SK-N-SH treated with all-trans-retinoic acid at 6 μM for 48 hours (cell line): ENCODE measurements at regions not wholly inside any gene's neighbourhood (a gene's known extent, or its start where the extent isn't known, plus 50 kb on each side); places are given as distances from the start of the nearest gene placed in this dataset.

ENCODE experiments used
- ARNTL ChIP-seq: fragments of 450-650 bp; formaldehyde crosslinking; IDR thresholded peaks from 2 replicates; pipeline ENCODE4 v1.5.0; 2020; ENCODE audit warnings: low read depth, mild to moderate bottlenecking, moderate library complexity, borderline replicate concordance
- CSDC2 ChIP-seq: fragments of 250-450 bp; sonication (Bioruptor Pico); IDR thresholded peaks from 2 replicates; pipeline ENCODE4 v1.5.0; 2020; ENCODE audit warnings: mild to moderate bottlenecking, moderate library complexity
- OSR1 ChIP-seq: fragments of 250-450 bp; sonication (Bioruptor Pico); IDR thresholded peaks from 2 replicates; pipeline ENCODE4 v1.8.0; 2022; ENCODE audit warnings: moderate library complexity, mild to moderate bottlenecking, inconsistent platforms
- RARB ChIP-seq: fragments of 250-450 bp; sonication (Bioruptor Pico); IDR thresholded peaks from 2 replicates; pipeline ENCODE4 v1.8.0; 2021; ENCODE audit warnings: mild to moderate bottlenecking, moderate library complexity
- SNAI2 ChIP-seq: fragments of 250-450 bp; sonication (Bioruptor Pico); IDR thresholded peaks from 2 replicates; pipeline ENCODE4 v1.5.0; 2020; ENCODE audit warnings: mild to moderate bottlenecking, moderate library complexity
- TCF4 ChIP-seq: fragments of 250-450 bp; sonication (Bioruptor Pico); IDR thresholded peaks from 2 replicates; pipeline ENCODE4 v1.8.0; 2021; ENCODE audit warnings: mild to moderate bottlenecking, moderate library complexity, borderline replicate concordance
- ZFP3 ChIP-seq: fragments of 250-450 bp; sonication (Bioruptor Pico); IDR thresholded peaks from 2 replicates; pipeline ENCODE4 v1.5.0; 2020; ENCODE audit warnings: mild to moderate bottlenecking, moderate library complexity
- ZFP30 ChIP-seq: fragments of 450-650 bp; formaldehyde crosslinking; IDR thresholded peaks from 2 replicates; pipeline ENCODE4 v1.5.0; 2022; ENCODE audit warnings: mild to moderate bottlenecking, moderate library complexity
- TF ChIP-seq, protein P1 (sequence below): fragments of 250-450 bp; sonication (Bioruptor Pico); IDR thresholded peaks from 2 replicates; pipeline ENCODE4 v1.8.0; 2020; ENCODE audit warnings: mild to moderate bottlenecking, moderate library complexity, borderline replicate concordance
- TF ChIP-seq, protein P2 (sequence below): fragments of 250-450 bp; sonication (Bioruptor Pico); IDR thresholded peaks from 2 replicates; pipeline ENCODE4 v1.5.1; 2021; ENCODE audit warnings: mild to moderate bottlenecking, moderate library complexity
- TF ChIP-seq, protein P3 (sequence below): fragments of 250-450 bp; sonication (Bioruptor Pico); IDR thresholded peaks from 2 replicates; pipeline ENCODE4 v1.5.0; 2020; ENCODE audit warnings: mild to moderate bottlenecking, moderate library complexity
- TF ChIP-seq, protein P4 (sequence below): fragments of 250-450 bp; sonication (Bioruptor Pico); IDR thresholded peaks from 2 replicates; pipeline ENCODE4 v1.5.1; 2020; ENCODE audit warnings: low read depth, mild to moderate bottlenecking, moderate library complexity

DNA sequence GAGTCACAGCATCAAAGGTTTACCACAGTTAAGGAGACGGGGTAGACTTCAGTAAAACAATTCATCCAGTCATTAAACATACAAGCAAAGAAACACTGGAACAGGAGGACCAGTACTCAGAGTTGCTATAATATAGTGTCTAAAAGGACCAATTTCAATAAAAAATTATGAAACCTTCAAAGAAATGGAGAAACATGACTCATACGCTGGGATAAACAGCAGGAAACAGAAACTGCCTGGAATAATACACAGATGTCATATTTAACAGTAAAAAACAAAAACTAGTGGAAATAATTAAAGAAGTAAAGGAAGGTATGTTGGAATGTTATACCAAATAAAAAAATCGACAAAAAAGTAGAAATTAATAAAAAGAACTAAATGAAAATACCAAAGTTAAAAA lies 1075.9 kb downstream of the NR2F1-AS1 start:
- TF ChIP-seq ZFP3 (CRISPR knock-in tag) (no peak), ARNTL (CRISPR knock-in tag) (no peak), OSR1 (CRISPR knock-in tag) (no peak), CSDC2 (CRISPR knock-in tag) (no peak), ZFP30 (no peak), TCF4 (CRISPR knock-in tag) (no peak), SNAI2 (no peak), RARB (no peak)
- TF ChIP-seq, protein P1, sequence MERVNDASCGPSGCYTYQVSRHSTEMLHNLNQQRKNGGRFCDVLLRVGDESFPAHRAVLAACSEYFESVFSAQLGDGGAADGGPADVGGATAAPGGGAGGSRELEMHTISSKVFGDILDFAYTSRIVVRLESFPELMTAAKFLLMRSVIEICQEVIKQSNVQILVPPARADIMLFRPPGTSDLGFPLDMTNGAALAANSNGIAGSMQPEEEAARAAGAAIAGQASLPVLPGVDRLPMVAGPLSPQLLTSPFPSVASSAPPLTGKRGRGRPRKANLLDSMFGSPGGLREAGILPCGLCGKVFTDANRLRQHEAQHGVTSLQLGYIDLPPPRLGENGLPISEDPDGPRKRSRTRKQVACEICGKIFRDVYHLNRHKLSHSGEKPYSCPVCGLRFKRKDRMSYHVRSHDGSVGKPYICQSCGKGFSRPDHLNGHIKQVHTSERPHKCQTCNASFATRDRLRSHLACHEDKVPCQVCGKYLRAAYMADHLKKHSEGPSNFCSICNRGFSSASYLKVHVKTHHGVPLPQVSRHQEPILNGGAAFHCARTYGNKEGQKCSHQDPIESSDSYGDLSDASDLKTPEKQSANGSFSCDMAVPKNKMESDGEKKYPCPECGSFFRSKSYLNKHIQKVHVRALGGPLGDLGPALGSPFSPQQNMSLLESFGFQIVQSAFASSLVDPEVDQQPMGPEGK (CRISPR knock-in tag) = no peak
- TF ChIP-seq, protein P2, sequence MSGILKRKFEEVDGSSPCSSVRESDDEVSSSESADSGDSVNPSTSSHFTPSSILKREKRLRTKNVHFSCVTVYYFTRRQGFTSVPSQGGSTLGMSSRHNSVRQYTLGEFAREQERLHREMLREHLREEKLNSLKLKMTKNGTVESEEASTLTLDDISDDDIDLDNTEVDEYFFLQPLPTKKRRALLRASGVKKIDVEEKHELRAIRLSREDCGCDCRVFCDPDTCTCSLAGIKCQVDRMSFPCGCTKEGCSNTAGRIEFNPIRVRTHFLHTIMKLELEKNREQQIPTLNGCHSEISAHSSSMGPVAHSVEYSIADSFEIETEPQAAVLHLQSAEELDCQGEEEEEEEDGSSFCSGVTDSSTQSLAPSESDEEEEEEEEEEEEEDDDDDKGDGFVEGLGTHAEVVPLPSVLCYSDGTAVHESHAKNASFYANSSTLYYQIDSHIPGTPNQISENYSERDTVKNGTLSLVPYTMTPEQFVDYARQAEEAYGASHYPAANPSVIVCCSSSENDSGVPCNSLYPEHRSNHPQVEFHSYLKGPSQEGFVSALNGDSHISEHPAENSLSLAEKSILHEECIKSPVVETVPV (CRISPR knock-in tag) = no peak
- TF ChIP-seq, protein P3, sequence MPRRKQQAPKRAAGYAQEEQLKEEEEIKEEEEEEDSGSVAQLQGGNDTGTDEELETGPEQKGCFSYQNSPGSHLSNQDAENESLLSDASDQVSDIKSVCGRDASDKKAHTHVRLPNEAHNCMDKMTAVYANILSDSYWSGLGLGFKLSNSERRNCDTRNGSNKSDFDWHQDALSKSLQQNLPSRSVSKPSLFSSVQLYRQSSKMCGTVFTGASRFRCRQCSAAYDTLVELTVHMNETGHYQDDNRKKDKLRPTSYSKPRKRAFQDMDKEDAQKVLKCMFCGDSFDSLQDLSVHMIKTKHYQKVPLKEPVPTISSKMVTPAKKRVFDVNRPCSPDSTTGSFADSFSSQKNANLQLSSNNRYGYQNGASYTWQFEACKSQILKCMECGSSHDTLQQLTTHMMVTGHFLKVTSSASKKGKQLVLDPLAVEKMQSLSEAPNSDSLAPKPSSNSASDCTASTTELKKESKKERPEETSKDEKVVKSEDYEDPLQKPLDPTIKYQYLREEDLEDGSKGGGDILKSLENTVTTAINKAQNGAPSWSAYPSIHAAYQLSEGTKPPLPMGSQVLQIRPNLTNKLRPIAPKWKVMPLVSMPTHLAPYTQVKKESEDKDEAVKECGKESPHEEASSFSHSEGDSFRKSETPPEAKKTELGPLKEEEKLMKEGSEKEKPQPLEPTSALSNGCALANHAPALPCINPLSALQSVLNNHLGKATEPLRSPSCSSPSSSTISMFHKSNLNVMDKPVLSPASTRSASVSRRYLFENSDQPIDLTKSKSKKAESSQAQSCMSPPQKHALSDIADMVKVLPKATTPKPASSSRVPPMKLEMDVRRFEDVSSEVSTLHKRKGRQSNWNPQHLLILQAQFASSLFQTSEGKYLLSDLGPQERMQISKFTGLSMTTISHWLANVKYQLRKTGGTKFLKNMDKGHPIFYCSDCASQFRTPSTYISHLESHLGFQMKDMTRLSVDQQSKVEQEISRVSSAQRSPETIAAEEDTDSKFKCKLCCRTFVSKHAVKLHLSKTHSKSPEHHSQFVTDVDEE = no peak
- TF ChIP-seq, protein P4, sequence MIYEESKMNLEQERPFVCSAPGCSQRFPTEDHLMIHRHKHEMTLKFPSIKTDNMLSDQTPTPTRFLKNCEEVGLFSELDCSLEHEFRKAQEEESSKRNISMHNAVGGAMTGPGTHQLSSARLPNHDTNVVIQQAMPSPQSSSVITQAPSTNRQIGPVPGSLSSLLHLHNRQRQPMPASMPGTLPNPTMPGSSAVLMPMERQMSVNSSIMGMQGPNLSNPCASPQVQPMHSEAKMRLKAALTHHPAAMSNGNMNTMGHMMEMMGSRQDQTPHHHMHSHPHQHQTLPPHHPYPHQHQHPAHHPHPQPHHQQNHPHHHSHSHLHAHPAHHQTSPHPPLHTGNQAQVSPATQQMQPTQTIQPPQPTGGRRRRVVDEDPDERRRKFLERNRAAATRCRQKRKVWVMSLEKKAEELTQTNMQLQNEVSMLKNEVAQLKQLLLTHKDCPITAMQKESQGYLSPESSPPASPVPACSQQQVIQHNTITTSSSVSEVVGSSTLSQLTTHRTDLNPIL (CRISPR knock-in tag) = no peak
